ENCODE measurements at regions not wholly inside any gene's neighbourhood (a gene's known extent, or its start where the extent isn't known, plus 50 kb on each side); places are given as distances from the start of the nearest gene placed in this dataset.
"Not testable (repeated sequence)": the region's sequence is repeated elsewhere in the genome, so short reads cannot be mapped to it uniquely, and the experiment has no call there.

- DNase-seq: no peak
Measured at GRCh38 chr5:124126504-124127217, 614.7 kb downstream of the CSNK1G3 start.

DNA sequence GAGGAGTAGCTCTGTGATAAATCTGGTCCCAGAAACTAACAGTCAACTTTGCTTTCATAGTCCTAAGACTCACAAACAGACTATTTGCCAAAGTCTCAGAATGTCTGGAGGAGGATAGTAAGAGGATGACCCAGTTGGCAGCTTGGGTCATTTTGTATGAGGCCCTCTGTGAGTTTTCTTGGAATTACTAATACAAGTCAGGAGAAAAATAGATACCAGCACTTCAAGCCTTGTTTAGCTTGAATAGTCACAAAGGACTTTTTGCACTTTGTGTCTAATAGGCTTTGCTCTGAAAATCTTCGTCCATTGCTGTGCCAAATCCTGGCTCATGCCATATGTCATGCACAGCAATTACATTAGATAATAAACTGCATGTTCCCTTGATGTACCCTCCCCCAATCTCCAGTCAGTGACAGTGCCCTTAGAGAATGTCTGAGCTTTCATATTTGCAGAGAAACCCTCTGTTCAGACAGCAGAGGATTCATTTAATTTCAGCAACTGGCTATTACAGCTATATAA lies 612.8 kb downstream of the CSNK1G3 start:
- peak in 1 of 2 donors; percentile 9 for DNase-seq

DNA sequence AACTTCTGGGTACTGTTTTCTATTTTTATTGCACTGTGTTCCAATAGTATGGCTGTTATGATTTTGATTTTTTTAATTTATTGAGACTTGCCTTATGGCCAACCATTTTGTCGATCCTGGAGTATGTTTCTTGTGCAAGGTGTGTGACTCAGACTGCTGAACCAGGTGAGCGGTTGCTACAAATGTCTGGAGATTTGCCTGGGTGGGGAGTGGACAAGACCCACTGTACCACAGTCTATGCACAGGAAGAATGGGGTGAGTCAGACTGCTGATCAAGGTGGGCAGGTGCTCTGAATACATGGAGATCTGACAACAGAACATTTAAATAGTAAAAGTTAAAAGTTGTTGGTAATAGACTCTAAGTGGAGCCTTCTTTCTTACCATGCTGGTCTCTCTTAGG lies 609.2 kb downstream of the CSNK1G3 start:
- no peak for DNase-seq

GRCh38 chr5:124114911-124115310 lies 602.9 kb downstream of the CSNK1G3 start:
- no peak for DNase-seq

GRCh38 chr5:124111886-124112285 lies 599.9 kb downstream of the CSNK1G3 start:
- DNase-seq: no peak

- DNase-seq: peak in 1 of 2 donors; percentile 23
Measured at GRCh38 chr5:124110942-124111341, 599.0 kb downstream of the CSNK1G3 start.

GRCh38 chr5:124105326-124105725 lies 593.3 kb downstream of the CSNK1G3 start:
- DNase-seq: no peak

- DNase-seq: no peak
Measured at GRCh38 chr5:124104821-124105220, 592.8 kb downstream of the CSNK1G3 start.

GRCh38 chr5:124104344-124104743 lies 592.4 kb downstream of the CSNK1G3 start:
- no peak for DNase-seq

DNA sequence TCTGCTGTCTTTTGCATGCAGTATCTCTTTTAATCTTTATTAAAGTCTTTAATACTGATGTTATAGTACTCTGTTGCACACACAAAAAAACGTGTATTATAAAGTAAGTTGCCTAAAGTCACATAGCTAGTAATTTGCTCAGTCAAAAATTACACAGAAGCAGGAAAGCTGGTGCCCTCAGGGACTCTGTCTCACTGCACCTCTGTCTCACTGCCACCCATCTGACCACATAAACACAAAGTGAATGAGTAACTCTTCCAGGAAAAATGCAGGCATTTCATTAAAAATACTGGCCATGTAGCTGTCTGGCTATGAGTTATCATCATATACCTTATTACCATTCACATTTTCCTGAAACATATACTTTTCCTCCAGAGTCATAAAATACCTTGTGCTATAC lies 591.7 kb downstream of the CSNK1G3 start:
- DNase-seq: no peak

- not testable (repeated sequence) for DNase-seq
Measured at GRCh38 chr5:124103056-124103455, 591.1 kb downstream of the CSNK1G3 start.

- peak in 1 of 2 donors; percentile 45 for DNase-seq
Measured at GRCh38 chr5:124102486-124102885, 590.5 kb downstream of the CSNK1G3 start.

GRCh38 chr5:124093658-124094057 lies 581.7 kb downstream of the CSNK1G3 start:
- no peak for DNase-seq

DNA sequence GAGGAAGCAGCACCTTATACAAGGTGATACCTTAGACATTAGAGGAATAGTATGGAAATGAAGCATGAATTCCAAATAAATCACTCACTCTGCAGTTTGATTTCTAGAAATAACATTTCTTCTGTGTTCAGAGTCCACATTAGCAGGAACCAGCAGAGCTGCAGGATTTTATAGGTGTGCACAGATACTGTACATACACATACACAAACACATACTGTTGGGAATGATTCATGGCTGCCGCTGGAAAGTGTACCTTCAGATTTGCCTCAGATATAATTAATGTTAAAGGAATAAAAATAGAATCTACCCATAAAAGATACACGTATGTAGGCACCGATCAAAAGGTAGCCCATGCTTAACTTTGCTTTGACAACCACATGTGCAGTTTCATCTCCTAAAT lies 578.1 kb downstream of the CSNK1G3 start:
- DNase-seq: no peak

DNA sequence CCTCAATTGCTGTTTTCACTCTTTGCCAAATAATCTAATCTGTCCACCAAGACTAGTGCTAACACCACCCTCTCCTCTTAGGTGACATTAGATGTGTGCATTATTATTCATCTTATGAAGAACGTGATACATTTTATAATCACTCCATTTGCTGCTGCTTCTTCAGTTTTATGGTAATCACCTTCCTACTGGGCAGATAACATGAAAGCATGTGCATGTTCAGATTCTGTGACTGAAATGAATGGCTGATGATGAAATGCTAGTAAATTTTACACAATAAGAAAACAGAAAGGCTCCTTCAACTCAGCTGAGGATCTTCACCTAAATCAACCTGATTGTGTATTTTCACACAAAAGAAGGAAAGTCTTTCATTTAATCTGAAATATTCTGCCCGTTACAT lies 577.6 kb downstream of the CSNK1G3 start:
- no peak for DNase-seq

- DNase-seq: no peak
Measured at GRCh38 chr5:124088289-124089032, 576.5 kb downstream of the CSNK1G3 start.

DNA sequence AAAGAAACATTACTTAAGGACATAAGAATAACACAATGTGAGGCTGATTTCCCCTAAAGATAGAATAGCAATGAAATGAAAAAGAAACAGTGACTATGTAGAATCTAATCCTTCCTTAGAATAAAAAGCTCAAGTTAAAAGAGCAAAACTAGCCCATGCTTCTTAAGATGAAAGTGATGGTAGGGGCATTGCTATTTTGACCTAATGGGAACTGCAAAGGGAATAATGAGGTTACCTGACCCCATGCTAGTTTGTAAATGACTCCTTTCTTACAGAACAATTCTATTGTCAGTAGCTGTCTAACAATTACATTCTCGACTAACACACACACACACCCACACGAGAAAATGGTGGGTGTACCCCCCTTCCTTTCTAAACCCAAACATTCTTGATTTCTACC lies 575.8 kb downstream of the CSNK1G3 start:
- DNase-seq: no peak

DNA sequence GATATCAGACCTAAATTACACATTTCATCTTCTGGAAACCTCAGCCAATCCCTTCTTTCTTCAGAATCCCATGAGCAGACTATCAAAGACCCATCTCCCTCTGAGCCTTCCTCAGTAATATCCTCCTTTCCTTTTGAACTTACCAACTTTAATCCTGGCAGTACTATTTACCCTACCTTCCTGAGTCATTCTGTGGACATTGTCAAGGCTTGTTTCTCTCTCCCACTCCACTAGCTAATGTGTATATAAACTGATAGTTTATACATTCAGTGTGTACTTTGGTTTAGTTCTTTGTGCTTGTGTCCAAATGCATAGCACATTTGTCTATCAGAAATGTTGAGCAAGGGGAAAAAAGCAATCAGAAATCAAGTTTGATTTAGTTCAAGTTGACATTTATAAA lies 568.3 kb downstream of the CSNK1G3 start:
- DNase-seq: no peak

- DNase-seq: no peak
Measured at GRCh38 chr5:124079062-124079461, 567.1 kb downstream of the CSNK1G3 start.

DNA sequence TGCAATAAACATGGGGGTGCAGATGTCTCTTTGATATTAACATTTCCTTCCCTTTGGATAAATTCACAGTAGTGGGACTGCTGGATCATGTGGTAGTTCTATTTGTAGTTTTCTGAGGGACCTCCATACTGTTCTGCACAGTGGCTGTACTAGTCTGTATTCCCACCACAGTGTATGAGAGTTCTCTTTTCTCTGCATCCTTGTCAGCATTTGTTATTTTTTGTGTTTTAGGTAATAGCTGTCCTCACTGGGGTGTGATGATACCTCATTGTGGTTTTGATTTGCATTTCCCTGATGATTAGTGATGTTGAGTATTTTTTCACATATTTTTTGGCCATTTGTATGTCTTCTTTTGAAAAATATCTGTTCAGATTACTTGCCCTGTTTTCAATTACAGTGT lies 562.5 kb downstream of the CSNK1G3 start:
- DNase-seq: no peak

- DNase-seq: no peak
Measured at GRCh38 chr5:124072570-124072969, 560.6 kb downstream of the CSNK1G3 start.

DNA sequence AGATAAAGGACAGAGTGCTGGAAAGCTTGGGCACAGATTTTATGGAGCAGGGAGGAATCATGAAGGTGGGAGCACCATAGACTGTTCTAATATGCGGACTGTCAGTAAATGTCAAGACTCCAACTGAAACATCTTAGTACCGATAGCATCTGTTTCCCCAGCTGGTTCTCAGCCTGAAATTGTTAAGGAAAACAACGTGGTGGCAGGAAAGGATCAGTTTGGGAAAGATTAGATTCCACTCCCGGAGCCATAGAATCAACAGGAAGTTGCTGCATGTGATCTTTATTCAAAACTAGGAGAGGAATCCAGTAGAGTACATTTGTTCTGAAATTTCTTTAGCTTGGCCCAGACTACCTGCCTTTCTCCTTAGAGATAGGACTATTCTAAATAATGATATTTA lies 559.1 kb downstream of the CSNK1G3 start:
- no peak for DNase-seq

DNA sequence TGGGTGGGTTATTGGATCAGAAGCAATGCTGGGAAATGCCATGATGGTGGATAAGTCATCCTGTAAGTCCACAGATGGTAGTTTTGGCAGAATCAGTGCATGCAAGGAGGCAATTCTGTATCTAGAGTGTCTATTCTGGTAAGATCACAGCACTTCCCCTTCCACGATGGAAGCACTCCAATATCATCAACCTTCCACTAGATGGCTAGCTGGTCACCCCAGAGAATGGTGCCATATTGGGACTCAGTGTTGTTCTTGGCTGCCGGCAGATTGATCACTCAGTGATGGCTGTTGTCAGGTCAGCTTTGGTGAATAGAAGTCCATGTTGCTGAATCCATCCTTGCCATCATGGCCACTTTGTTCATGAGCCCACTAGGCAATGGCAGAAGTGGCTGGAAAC lies 553.5 kb downstream of the CSNK1G3 start:
- DNase-seq: no peak
